ENCODE measurements at regions not wholly inside any gene's neighbourhood (a gene's known extent, or its start where the extent isn't known, plus 50 kb on each side); places are given as distances from the start of the nearest gene placed in this dataset.

GRCh38 chr22:27008454-27008853 is 351.1 kb downstream of the MIAT start:
- TF ChIP-seq, protein P1, sequence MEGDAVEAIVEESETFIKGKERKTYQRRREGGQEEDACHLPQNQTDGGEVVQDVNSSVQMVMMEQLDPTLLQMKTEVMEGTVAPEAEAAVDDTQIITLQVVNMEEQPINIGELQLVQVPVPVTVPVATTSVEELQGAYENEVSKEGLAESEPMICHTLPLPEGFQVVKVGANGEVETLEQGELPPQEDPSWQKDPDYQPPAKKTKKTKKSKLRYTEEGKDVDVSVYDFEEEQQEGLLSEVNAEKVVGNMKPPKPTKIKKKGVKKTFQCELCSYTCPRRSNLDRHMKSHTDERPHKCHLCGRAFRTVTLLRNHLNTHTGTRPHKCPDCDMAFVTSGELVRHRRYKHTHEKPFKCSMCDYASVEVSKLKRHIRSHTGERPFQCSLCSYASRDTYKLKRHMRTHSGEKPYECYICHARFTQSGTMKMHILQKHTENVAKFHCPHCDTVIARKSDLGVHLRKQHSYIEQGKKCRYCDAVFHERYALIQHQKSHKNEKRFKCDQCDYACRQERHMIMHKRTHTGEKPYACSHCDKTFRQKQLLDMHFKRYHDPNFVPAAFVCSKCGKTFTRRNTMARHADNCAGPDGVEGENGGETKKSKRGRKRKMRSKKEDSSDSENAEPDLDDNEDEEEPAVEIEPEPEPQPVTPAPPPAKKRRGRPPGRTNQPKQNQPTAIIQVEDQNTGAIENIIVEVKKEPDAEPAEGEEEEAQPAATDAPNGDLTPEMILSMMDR (IDR thresholded peaks at IDR 0.05; ENCODE audit: low read length), result no peak
- TF ChIP-seq EZH2 (IDR thresholded peaks at IDR 0.05; ENCODE audit: borderline replicate concordance, low read length), result no peak
- no peaks in the 10 kb centered on the region; the same call in 1 of the 2 replicates for H3K27me3 ChIP-seq (ENCODE audit: insufficient read depth, low read length)
- no peaks in the 10 kb centered on the region for H3F3A ChIP-seq (ENCODE audit: insufficient read depth, low read length)
- no peak overlapping the region for H2AFZ ChIP-seq (ENCODE audit: low read length)
- H3K9me2 ChIP-seq (ENCODE audit: low read depth, low read length), result no peaks in the 10 kb centered on the region
- no peak overlapping the region for H3K4me2 ChIP-seq (ENCODE audit: low read length)
- H3K9ac ChIP-seq (ENCODE audit: low read length), result no peak overlapping the region
- H3K27ac ChIP-seq (ENCODE audit: low read depth, low read length, poor library complexity, severe bottlenecking), result no peak overlapping the region
- H3K79me2 ChIP-seq (ENCODE audit: insufficient read depth, low read length), result no peaks in the 10 kb centered on the region
- no peaks in the 10 kb centered on the region for H3K4me1 ChIP-seq (ENCODE audit: insufficient read depth, low read length, severe bottlenecking)
- no peak overlapping the region for H3K4me3 ChIP-seq (ENCODE audit: low read depth, low read length, poor library complexity, severe bottlenecking)
- no peaks in the 10 kb centered on the region for H3K9me3 ChIP-seq (ENCODE audit: low read length)
- no peaks in the 10 kb centered on the region for H4K20me1 ChIP-seq (ENCODE audit: insufficient read depth, low read length)
- H3K36me3 ChIP-seq (ENCODE audit: insufficient read depth, low read length), result no peaks in the 10 kb centered on the region

GRCh38 chr22:27011133-27011532 is 353.7 kb downstream of the MIAT start:
- Histone ChIP-seq H3K4me1 (ENCODE audit: insufficient read depth, low read length, severe bottlenecking) (no peaks in the 10 kb centered on the region), H3K27me3 (ENCODE audit: insufficient read depth, low read length) (no peaks in the 10 kb centered on the region), H3K9me3 (ENCODE audit: low read length) (no peaks in the 10 kb centered on the region), H3K79me2 (ENCODE audit: insufficient read depth, low read length) (no peaks in the 10 kb centered on the region), H3K9ac (ENCODE audit: low read length) (no peak overlapping the region), H4K20me1 (ENCODE audit: insufficient read depth, low read length) (no peaks in the 10 kb centered on the region), H3F3A (ENCODE audit: insufficient read depth, low read length) (no peaks in the 10 kb centered on the region), H3K36me3 (ENCODE audit: insufficient read depth, low read length) (no peaks in the 10 kb centered on the region), H3K27ac (ENCODE audit: low read depth, low read length, poor library complexity, severe bottlenecking) (no peak overlapping the region), H3K9me2 (ENCODE audit: low read depth, low read length) (no peaks in the 10 kb centered on the region), H2AFZ (ENCODE audit: low read length) (no peak overlapping the region), H3K4me2 (ENCODE audit: low read length) (no peak overlapping the region), H3K4me3 (ENCODE audit: low read depth, low read length, poor library complexity, severe bottlenecking) (no peak overlapping the region)
- no peak for TF ChIP-seq EZH2 (IDR thresholded peaks at IDR 0.05; ENCODE audit: borderline replicate concordance, low read length)

GRCh38 chr22:27011717-27012116 is 354.3 kb downstream of the MIAT start:
- H3K9me3 ChIP-seq (ENCODE audit: low read length), result no peaks in the 10 kb centered on the region
- H3K36me3 ChIP-seq (ENCODE audit: insufficient read depth, low read length), result no peaks in the 10 kb centered on the region

DNA sequence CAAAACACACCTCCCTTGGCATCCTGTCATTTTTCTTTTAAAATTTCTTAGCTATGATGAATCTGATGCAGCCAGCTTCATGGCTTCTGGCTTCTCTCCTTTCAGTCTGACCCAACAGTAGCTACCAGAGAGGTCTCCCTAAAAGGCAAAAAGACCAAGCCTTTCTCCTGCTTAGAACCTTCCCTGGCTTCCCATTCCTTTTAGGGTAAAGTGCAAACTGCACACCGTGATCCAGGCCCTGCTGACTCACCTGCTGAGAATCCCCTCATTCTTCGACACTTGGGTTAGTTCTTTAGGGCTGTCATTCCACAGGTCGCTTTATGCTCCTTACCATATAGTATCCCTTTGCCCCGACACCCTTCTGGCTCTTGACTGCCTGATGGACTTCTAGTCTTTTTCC is 362.4 kb downstream of the MIAT start:
- no peak overlapping the region for H3K4me3 ChIP-seq (ENCODE audit: low read depth, low read length, poor library complexity, severe bottlenecking)
- no peaks in the 10 kb centered on the region for H3K4me1 ChIP-seq (ENCODE audit: insufficient read depth, low read length, severe bottlenecking)
- no peaks in the 10 kb centered on the region for H3K79me2 ChIP-seq (ENCODE audit: insufficient read depth, low read length)
- no peak overlapping the region for H3K4me2 ChIP-seq (ENCODE audit: low read length)
- H3F3A ChIP-seq (ENCODE audit: insufficient read depth, low read length), result no peaks in the 10 kb centered on the region
- H3K9me2 ChIP-seq (ENCODE audit: low read depth, low read length), result no peaks in the 10 kb centered on the region
- H3K9me3 ChIP-seq (ENCODE audit: low read length), result no peaks in the 10 kb centered on the region
- H4K20me1 ChIP-seq (ENCODE audit: insufficient read depth, low read length), result no peaks in the 10 kb centered on the region
- H2AFZ ChIP-seq (ENCODE audit: low read length), result no peak overlapping the region
- no peaks in the 10 kb centered on the region for H3K36me3 ChIP-seq (ENCODE audit: insufficient read depth, low read length)
- no peaks in the 10 kb centered on the region for H3K27me3 ChIP-seq (ENCODE audit: insufficient read depth, low read length)
- H3K27ac ChIP-seq (ENCODE audit: low read depth, low read length, poor library complexity, severe bottlenecking), result no peak overlapping the region
- no peak for TF ChIP-seq EZH2 (IDR thresholded peaks at IDR 0.05; ENCODE audit: borderline replicate concordance, low read length)
- TF ChIP-seq, protein P1 (IDR thresholded peaks at IDR 0.05; ENCODE audit: low read length), result no peak
- H3K9ac ChIP-seq (ENCODE audit: low read length), result no peak overlapping the region

More at GRCh38 chr22:27011717-27012116, 354.3 kb downstream of the MIAT start:
- Histone ChIP-seq H3F3A (ENCODE audit: insufficient read depth, low read length) (no peaks in the 10 kb centered on the region), H3K27ac (ENCODE audit: low read depth, low read length, poor library complexity, severe bottlenecking) (no peak overlapping the region), H3K79me2 (ENCODE audit: insufficient read depth, low read length) (no peaks in the 10 kb centered on the region), H3K9ac (ENCODE audit: low read length) (no peak overlapping the region), H3K9me2 (ENCODE audit: low read depth, low read length) (no peaks in the 10 kb centered on the region), H4K20me1 (ENCODE audit: insufficient read depth, low read length) (no peaks in the 10 kb centered on the region), H3K4me1 (ENCODE audit: insufficient read depth, low read length, severe bottlenecking) (no peaks in the 10 kb centered on the region), H3K4me2 (ENCODE audit: low read length) (no peak overlapping the region), H3K27me3 (ENCODE audit: insufficient read depth, low read length) (no peaks in the 10 kb centered on the region), H2AFZ (ENCODE audit: low read length) (no peak overlapping the region), H3K4me3 (ENCODE audit: low read depth, low read length, poor library complexity, severe bottlenecking) (no peak overlapping the region)
- no peak for TF ChIP-seq EZH2 (IDR thresholded peaks at IDR 0.05; ENCODE audit: borderline replicate concordance, low read length)
- TF ChIP-seq, protein P1 (IDR thresholded peaks at IDR 0.05; ENCODE audit: low read length), result no peak

Data from OCI-LY1 (cell line).